ENCODE measurements at regions not wholly inside any gene's neighbourhood (a gene's known extent, or its start where the extent isn't known, plus 50 kb on each side); places are given as distances from the start of the nearest gene placed in this dataset.
"Not testable (repeated sequence)": the region's sequence is repeated elsewhere in the genome, so short reads cannot be mapped to it uniquely, and the experiment has no call there.

- DNase-seq: no peak
Measured at GRCh38 chrX:87110142-87110541, 407.5 kb upstream of the KLHL4 start.

- no peak for DNase-seq
Measured at GRCh38 chrX:87140800-87141483, 376.7 kb upstream of the KLHL4 start.

- no peak for DNase-seq
Measured at GRCh38 chrX:87160435-87161010, 357.1 kb upstream of the KLHL4 start.

GRCh38 chrX:87167841-87168240, 349.8 kb upstream of the KLHL4 start:
- DNase-seq: no peak

GRCh38 chrX:87178009-87178408, 339.6 kb upstream of the KLHL4 start:
- not testable (repeated sequence) for DNase-seq
